Stimulated activated CD4-positive, alpha-beta T cell treated with anti-CD3 and anti-CD28 coated beads, Interleukin-12 subunit alpha, Interleukin-12 subunit beta, amount 100 ng/mL, for 24 hours (primary cell): ENCODE measurements at regions not wholly inside any gene's neighbourhood (a gene's known extent, or its start where the extent isn't known, plus 50 kb on each side); places are given as distances from the start of the nearest gene placed in this dataset.
A peak's percentile ranks its signal among the peaks of the same experiment; 100 is the strongest.

Source experiments
- DNase-seq, 2 experiments: peaks; one replicate each; pipeline ENCODE4 v3.0.0-alpha.2; 2020; ENCODE audit warnings: low read depth in 2 of 2

DNA sequence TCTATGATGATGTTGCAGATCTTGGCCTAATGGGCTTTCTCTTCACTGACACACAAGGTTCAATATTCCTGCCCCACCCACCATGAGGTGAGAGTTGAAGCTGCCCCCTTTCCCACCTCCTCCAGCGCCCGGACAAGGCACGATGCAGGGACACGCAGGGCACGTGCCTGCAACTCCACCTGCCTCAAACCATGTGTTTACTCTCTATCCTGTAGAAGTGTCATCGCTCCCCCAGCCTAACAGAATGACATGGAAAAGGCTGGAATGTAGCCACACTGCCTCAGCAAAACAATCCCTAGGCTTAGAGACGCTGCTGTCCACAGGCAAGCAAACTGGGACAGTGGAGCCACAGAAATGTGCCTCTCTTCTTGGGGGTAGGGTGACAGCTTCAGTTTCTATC lies 92.9 kb upstream of the SOD1 start:
- DNase-seq, result no peak

DNA sequence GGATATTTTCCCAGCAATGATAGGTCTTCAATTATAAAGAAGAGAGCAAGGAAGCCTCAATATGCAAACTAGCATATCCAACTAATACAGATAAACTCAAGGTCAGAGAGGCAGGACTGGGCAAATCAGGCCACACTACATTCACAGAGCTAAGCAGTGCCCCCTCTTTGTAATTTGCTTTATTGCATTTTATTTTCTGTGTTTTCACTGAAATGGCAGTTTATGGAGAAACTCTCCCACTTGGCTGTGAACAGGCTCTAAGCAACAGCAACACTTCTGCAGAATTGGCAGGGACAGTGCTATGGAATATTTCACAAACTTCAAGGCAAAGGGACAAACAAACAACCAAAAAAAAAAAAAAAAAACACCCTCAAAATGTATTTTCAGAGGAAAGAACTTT lies 93.4 kb upstream of the SOD1 start:
- DNase-seq, result no peak

DNA sequence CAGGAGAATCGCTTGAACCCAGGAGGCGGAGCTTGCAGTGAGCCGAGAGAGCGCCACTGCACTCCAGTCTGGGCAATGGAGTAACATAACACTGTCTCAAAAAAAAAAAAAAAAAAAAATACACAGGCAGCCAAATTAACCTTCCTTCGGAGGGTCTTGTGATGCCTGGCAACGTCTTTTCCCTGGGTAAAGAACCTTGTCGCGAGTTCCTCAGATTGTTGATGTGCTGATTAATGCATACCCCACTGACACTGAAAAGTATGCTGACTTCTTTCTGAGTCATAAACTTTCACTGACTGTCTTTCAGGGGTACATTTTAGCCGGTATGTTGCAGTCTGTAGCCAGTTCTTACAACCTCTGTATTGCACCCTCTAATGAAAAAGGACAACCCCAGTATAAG lies 95.1 kb upstream of the SOD1 start:
- DNase-seq, result no peak

DNA sequence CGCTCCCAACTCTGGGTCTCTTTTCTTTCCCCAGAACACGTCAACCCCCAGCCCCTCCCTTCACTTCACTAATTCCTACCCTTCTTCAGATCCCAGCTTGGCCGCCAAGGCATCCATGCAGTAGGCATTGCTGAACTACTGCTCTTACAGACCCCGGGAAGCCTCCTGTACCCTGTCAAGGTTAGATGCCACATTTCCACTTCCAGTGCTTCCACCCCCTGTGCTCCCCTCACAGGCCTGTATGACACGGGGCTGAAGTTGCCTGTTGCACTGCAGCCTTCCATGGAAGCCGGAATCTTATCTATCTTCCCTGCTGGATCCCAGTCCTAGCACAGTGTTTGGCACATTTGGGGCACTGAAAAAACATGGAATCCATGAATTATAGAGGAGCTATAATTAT lies 99.0 kb upstream of the SOD1 start:
- no peak for DNase-seq

DNA sequence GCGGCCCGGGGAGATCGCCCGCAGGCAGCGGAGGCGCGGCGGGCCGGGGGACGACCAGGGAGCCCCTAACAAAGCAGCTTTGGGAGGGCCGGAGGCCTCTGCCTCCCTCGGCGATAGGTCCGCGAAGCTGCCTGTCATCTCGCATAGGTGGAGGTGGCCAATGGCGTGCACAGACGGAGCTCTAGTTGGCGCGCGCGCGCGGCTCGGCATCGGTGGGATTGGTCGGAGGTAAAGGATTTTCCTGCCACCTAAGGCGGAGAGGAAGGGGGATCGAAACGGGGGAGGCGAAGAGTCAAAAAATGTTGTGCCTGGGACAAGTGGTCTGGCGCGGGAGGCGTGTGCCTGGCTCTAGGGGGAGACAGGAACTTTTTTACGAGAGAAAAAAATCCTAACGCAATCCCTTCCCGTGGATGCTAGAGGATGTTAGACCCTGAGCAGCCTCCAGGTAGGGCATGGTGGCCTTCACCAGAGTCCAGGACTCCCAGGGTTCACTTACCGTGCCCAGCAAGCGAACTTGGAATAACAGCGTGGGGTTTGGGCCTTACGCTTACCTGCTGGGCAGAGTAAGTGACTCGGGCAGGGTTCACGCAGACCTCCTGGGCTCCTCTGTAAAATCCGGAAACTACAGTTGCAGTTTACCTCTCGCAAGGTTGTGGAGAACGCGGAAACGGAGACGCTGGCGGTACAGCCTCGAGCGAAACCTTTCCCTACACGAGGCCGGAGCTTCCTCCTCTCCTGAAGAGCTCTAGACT lies 99.9 kb upstream of the SOD1 start:
- DNase-seq, result peak; percentile 88 to 96

DNA sequence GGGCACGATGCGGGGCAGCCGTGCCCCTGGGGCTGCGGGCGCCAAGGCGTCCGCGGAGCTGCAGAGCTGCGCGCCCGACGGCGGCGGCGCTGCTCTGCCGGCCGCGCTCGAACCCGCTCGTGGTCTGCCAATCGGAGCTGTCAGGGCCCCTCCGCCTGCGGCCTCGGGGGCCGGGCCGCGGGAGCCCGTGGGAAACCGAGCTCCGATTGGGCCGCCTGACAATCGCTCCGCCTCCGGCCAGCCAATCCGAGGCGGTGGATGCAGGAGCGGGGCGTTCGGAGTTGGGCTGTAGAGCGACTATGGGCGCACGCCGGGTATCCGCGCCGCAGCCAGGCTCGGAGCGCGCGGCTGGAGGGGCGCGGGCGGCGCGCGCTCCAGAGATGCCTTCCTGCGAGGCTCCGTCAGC lies 100.5 kb upstream of the SOD1 start:
- peak; percentile 84 to 89 for DNase-seq

DNA sequence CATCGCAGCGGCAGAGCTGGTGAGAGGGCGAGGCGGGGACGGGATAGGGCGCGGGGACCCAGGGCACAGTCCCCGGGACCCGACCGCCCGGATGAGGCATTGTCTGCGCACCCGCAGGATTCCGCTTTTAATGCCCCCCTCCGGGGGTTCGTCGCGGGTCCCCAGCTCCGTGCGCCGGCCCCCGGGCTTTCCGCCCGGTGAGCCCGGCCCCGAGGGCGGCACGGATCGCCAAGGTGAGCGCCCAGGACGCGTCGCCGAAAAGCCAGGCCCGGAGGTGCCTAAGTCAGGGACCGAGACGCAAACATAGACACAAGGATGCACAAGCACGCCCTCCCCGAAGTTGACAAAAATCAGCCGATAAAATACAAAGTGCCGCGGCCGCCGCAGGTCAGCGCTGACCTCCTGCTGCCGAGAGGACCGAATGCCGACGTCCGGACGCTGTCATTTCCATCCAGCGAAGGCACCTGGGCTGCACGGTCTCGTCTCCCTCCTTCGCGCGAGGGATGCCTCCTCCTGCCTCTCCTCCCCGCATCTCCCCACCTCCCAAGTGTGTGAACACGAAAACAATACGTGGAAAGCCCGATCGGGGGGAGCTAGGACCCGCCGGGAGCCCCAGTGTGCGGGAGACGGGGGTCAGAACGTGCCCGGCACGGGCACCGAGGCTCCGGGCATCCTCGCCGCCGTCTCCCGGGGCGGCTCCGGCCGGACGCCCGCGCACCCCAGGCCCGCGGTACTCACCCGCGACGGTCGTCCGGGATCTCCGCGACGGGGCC lies 101.1 kb upstream of the SOD1 start:
- peak; percentile 1 to 20 for DNase-seq

DNA sequence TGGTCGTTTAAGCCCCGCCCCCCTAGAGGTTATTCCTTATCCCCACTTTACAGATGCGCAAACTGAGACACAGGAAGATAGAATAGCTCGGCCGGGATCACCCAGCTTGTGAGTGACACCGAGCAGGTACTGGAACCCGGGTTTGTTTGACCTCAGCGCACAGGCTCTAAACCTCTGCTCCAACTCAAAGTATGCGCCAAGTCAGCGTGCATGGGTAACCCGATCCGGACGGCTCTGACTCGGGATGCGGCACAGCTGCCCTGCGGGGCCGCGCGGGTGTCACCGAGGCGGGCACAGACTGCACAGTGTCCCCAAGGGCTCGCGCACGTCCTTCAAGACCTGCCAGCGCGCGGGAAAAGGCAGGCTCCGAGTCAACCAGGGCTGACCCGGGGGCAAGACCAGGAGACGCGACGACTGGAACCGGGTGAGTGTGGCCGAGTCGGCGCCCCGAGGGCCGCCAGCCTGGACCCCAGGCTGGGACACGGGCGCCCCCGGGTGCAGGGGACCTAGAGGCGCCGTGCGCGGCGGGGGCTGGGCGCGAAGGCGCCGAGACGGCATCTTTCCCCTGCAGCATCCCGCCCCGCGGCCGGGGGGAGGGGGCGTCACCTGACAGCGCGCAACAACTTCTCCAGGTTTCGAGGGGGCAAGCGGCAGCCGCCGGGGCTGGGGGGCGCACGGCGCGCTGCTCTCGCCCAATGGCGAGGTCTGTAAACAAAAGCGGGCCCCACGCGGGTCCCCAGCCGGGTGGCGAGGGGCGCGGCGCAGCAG lies 101.9 kb upstream of the SOD1 start:
- peak; percentile 1 to 9 for DNase-seq

DNA sequence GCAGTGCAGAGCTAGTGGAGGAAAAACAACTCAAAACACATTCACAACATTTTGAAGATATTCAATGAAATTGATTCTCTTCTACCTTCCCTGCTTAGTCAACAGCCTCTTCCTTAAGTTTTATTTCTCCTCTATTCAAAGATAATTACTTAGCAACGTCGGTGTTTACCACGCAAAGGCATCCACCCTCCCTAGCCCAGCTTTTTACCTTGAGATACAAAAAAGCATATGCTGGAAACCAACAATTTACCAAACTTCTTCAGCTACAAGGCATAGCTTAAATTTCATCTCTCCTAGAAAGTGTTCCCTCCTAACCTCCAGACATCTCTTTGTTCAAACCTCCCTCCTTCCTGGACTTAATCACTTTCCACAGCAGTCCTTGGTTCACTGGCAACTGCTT lies 102.8 kb upstream of the SOD1 start:
- DNase-seq, result no peak

DNA sequence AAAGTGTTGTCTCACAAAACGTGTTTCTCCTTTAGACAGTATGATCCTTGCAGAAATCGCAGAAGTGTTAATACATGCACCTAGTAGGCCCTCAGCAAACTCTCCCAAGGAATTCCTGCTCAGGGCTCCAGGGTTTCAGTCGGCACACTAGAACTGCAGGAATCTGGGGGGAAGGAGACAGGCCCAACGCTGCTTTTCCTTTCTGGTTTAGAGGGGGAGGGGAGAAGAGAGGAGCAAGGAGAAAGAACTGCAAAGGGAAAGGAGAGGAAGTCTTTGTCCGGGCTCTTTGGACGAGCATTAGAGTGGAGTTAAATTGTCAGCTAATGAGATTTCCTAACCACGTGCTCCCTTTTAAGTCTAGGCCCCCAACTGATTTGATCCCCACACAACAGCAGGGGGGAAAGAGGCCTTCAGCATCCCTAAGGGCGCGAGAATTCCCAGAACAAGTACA lies 103.7 kb upstream of the SOD1 start:
- no peak for DNase-seq

DNA sequence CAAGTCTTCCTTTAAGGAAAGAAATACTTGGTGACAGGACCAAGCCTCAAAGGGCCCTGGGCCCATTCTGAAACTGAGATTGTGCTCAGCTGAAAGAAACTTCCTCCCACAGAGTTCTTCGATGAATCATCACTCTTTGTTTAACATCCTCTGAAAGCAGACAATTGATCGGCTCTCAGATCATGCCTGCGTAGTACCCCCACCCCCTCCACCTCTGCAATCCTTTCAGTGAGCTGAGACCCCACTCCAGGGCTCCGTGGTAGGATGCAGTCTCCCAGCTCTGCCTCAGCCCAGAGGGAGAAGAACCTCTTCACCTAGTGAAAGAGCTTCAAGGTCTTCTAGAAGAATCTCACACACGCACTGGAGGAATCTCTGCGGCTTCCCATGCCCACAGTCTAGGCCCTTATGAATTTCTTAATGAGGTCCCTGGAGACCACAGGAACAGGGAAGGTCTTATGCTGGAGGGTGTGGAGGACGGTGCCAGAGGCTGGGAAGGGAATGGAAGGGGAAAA lies 104.9 kb upstream of the SOD1 start:
- DNase-seq, result peak; percentile 24 to 32

DNA sequence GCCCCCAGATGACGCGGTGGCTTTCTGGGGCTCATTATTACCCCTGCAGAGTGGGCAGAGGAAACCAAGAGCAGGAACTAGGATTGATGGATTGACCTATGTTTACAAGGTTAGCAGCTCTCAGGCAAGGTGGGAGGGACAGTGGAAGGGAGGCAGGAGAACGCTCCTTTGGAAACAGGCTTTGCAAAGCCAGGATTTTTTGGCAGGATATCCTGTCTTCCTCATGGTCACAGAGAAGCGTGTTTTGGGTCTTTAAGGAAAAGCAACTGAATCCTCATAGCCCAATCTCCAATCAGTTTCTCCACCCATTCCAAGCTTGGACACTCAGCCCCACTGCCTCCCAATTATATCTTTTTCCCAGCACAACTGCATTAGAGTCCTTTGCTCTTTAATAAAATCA lies 105.6 kb upstream of the SOD1 start:
- no peak for DNase-seq

DNA sequence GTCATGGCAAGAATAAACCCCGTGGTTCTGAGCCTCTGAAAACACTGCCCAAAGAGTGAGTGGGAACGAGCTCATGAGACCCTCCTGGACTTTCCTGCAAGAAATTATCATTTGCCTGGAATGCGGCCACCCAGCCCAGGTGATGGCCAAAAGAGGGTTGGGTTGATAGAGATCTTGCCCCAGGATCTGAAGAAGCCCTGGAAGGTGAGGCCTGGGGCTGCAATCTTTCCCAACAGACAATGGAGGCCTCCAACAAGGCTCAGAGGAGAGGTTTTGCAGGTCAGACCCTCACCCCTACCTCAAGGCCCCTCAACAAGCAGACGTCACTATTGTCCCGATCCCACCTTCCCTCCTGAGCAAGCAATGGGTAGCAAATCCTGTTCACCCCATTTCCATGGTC lies 106.0 kb upstream of the SOD1 start:
- no peak for DNase-seq

DNA sequence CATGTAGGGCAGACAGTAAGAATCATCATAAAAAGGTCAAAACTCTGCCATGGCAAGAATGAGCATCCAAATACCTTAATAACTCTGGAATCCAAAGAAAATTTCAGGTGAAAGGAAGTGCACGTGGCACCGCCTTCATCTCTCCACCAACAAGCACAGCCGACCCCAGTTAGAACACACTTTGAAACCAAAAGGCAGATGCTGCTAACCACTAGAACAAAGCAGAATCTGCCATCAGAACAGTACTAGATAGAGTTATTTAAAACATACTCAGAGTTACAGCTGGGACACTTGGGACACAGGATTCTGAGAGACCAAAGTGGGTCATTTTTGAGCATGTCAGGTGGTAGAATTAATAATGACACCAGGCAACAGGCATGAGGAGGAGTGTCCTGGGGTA lies 106.7 kb upstream of the SOD1 start:
- no peak for DNase-seq

DNA sequence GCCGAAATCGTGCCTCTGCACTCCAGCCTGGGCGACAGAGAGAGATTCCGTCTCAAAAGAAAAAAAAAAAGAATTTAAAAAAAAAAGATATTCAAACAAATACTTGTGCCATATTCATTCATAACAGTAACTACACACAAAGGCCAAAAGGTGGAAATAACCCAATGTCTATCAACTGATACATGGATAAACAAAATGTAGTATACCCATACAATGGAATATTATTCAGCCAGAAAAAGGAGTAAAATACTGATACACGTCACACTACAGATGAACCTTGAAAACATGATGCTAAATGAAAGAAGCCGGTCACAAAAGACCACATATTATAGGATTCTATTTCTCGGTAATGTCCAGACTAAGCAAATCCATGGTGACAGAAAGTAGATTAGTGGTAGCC lies 109.4 kb upstream of the SOD1 start:
- DNase-seq, result no peak

DNA sequence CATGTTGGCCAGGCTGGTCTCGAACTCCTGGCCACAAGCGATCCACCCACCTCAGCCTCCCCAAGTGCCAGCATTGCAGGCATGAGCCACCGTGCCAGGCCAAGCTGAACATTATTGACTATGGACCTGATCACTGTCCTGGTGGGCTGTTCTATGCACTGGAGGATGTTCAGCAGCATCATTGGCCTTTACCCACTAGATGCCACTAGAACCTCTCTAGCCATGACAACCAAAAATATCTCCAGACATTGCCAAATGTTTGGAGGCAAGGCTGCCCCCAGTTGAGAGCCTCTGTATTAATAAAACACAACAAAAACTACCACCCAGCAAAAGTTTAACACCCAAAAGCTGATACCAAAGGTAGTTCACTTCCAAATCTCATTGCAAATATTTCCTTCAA lies 110.8 kb upstream of the SOD1 start:
- DNase-seq, result no peak

DNA sequence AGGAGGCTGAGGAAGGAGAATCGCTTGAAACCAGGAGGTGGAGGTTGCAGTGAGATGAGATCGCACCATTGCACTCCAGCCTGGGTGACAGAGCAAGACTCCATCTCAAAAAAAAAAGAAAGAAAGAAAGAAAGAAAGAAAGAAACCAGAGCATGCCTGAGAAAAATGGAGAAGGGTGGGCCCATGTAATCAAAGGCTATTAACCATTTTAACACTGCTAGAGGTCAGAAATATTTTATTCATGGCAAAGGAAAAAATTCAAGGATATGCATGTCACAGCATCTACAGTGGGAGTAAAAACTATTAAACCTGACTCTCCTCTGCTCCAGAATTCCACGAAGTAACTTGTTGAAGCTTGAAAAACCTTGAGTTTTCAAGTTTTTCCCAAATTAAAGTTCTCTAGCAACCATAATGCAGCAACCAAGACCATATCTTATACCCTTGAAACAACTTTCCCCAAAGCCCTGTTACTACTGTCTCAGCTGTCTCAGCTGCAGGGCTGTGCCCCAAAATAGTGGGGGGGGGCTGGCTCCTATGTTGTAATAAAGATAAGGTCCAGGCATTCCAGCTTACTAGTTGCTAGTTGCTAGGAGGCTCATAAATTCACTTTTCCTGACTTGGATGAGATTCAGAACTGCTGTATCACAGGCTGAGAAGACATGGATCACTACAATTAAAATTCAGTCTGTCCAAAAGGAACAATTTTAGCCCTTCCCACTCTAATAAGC lies 112.9 kb upstream of the SOD1 start:
- no peak for DNase-seq

DNA sequence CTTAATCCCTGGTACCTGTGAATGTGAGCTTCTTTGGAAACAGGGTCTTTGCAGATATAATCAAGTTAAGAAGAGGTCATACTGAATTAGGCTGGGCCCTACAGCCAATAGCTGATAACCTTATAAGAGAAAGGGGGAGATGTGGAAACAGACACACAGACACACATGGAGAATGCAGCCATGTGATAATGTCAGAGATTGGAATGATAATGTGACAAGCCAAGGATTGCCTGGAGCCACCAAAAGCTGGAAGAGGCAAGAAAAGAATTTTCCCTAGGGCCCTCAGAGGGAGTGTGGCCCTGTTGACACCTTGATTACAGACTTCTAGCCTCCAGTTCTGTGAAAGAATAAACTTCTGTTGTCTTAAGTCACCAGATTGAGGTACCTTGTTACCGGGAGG lies 114.5 kb upstream of the SOD1 start:
- DNase-seq, result no peak

DNA sequence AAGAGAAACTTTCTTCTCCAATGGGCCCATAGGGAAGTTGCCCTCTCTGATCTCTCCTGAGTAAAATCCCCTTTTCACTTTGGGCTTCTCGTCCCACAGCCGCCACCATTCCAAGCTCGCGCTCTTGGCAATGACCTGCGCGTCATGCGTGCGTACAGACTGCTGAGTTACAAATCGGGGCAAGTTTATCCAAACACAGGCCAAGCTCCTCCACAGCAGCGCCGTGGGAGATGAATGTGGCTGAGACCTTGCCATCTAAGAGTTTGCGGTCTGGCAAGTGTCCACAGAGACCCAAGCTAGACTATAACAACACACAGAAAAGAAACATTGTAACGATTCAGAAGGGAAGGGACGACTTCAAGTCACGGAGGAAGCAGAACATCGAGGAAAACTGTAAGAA lies 116.3 kb upstream of the SOD1 start:
- DNase-seq, result no peak

DNA sequence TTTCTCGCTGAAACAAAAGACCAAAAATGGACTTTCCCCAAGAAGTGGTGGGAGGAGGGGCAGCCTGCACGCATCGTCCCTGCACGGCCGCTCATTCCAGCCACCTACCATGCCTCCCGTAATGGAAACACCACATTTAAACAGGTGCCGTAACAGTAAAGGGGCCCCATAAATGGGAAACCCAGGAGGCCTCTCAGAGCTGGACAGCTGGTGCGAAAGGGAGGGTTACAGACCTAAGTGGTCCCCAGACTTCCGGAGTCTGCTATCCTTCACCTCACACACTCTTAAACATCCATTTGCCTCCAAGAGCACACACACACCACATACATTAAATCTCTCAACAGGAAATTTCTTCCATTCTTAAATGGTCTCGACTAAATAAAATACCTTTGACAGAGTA lies 120.7 kb upstream of the SOD1 start:
- no peak for DNase-seq

DNA sequence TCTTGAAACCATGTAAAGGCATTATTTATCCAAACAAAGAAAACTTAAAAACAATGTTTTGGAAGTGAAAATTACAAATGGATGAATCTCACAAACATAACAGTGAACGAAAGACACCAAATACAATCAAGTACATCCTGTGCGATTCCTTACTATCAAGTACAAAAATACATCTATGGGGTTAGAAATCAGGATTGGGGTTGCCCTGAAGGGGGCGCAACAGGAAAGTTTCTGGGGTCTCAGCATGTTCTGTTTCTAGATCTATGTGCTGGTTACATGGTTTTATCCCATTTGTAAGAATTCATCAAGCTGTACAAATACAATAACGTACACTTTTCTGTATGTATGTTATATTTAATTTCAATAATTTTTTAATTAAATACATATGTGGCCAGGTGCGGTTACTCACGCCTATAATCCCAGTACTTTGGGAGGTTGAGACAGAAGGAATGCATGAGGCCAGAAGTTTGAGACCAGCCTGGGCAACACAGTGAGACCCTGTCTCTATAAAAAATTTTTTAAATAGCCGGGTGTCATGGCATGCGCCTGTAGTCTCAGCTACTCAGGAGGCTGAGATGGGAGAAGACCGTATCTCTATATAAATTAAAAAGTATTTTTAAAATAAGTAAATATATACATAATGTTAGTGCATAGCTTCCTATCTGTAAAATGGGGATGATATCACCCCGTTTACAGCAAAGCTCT lies 121.5 kb upstream of the SOD1 start:
- no peak for DNase-seq
